HG03342 (cell line): ENCODE measurements at regions not wholly inside any gene's neighbourhood (a gene's known extent, or its start where the extent isn't known, plus 50 kb on each side); places are given as distances from the start of the nearest gene placed in this dataset.
"Not testable (repeated sequence)": the region's sequence is repeated elsewhere in the genome, so short reads cannot be mapped to it uniquely, and the experiment has no call there.

ENCODE experiments used
- ATAC-seq: cut with Tn5 transposase; IDR thresholded peaks from one replicate; pipeline ENCODE4 v1.9.1; 2021; ENCODE audit warnings: mild to moderate bottlenecking, moderate library complexity; ENCODE audit not compliant: unreplicated experiment

GRCh38 chr7:66456431-66456830, 172.2 kb upstream of the KCTD7 start:
- not testable (repeated sequence) for ATAC-seq

DNA sequence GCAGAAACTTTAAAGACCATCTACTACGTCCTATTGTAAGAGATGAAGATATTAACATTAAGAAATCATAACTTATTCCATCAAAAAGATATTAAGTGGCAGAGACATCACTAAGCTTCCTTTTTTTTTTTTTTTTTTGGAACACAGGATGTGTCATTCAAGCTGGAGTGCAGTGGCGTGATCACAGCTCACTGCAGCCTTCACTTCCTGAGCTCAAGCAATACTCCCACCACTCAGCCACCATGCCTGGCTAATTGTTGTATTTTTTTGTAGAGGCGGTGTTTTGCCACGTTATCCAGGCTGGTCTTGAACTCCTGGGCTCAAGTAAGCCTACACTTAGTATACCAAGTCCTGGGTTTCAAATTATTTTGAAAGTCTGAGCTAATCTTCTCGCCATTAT, 169.7 kb upstream of the KCTD7 start:
- not testable (repeated sequence) for ATAC-seq

GRCh38 chr7:66459783-66460413, 168.8 kb upstream of the KCTD7 start:
- ATAC-seq = not testable (repeated sequence)

DNA sequence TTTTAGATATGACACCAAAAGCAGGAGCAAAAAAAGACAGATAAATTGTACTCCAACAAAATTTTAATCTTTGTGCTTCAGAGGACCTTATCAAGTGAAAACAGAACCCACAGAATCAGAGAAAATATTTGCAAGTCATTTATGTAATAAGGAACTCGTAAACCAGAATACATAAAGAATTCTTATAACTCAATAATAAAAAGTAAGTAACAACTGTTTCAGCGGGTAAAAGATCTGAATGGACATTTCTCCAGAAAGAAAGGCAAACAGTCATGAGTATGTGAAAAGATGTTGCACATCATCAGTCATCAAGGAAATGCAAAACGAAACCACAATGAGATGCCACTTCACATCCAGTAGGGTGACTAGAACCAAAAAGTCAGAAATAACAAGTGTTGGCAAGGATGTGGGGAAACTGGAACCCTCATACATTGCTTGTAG, 167.7 kb upstream of the KCTD7 start:
- no peak for ATAC-seq

DNA sequence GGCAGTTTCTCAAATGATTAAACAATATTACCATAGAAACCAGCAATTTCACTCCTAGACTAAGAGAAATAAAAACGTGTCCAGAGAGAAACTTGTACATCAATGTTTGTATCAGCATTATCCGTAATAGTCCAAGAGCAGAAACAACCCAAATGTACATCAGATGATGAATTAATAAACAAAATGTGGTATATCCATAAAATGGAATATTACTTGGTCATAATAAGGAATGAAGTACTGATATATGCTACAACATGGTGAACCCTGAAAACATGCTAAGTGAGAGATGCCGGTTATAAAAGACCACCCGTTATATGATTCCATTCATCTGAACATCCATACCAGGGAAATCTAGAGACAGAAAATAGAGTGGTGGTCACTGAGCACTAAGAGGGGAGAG, 167.3 kb upstream of the KCTD7 start:
- not testable (repeated sequence) for ATAC-seq

DNA sequence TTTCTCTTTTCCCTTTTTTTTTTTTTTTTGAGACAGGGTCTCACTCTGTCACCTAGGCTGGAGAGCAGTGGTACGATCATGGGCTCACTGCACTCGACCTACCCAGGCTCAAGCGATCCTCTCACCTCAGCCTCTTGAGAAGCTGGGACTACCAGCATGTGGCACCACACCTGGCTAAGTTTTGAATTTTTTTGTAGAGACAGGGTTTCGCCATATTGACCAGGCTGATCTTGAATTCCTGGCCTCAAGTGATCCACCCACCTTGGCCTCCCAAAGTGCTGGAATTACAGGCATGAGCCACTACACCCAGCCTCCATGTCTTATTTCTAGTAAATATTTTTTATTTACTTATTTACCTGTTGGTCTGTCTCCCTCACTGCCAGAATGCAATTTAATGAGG, 165.8 kb upstream of the KCTD7 start:
- ATAC-seq = not testable (repeated sequence)

GRCh38 chr7:66464059-66464458, 164.6 kb upstream of the KCTD7 start:
- no peak for ATAC-seq

- no peak for ATAC-seq
These were observed 162.5 kb upstream of the KCTD7 start for GRCh38 chr7:66466081-66466600.

DNA sequence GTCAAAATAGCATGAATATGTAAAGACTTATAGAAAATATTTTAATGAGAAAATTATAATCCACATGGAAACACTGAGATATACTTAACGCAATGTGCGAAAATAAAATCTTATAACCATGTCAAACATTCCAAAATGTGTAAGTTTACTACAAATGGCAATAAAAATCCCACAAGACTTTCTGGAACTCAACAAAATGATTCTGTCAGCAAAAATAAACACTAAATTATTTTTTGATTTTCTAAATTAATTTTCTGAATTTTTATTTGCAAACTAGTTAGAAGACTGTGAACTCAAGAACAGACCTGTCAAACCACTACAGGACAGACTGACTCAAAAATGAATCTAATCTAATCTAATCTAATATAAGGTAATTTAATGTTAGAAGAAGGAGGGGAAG, 160.8 kb upstream of the KCTD7 start:
- ATAC-seq = no peak

DNA sequence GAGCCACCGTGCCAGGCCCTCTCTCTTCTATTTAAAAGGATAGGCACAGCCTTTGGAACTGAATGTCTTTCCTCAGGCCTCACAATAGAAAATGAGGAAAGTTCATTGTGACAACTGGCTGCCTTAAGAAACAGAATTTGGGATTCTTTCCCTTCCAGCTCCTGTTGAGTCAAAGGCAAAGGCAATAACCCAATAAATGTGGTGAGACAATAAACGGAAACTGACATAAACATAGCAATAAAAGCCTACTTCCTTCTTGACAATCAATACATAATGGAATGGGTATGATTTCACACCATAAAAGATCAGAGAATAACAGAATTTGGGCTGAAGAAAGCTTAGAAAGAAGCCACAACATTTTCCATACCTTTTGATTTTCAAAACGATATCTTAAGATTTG, 155.6 kb upstream of the KCTD7 start:
- not testable (repeated sequence) for ATAC-seq

DNA sequence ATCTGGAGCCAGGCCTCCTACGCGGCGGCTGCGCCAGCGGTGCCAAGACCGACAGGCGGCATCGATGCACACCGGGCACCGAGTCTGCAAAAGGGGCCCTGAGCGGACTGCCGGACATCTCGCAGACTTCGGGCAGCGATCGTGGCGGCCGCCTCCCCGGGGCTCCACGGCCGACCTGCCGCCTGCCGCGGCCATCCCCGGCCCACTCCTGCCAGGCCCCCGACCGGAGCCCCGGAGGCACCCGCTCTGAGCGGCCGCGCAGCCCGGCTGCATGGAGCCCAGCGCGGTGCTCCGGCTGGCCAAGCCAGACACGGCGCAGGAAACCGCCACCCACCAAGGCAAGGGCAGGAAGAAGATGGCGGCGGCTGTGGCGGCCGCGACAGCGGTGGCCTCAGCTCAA, 154.2 kb upstream of the KCTD7 start:
- no peak for ATAC-seq

GRCh38 chr7:66476056-66476455, 152.6 kb upstream of the KCTD7 start:
- not testable (repeated sequence) for ATAC-seq

DNA sequence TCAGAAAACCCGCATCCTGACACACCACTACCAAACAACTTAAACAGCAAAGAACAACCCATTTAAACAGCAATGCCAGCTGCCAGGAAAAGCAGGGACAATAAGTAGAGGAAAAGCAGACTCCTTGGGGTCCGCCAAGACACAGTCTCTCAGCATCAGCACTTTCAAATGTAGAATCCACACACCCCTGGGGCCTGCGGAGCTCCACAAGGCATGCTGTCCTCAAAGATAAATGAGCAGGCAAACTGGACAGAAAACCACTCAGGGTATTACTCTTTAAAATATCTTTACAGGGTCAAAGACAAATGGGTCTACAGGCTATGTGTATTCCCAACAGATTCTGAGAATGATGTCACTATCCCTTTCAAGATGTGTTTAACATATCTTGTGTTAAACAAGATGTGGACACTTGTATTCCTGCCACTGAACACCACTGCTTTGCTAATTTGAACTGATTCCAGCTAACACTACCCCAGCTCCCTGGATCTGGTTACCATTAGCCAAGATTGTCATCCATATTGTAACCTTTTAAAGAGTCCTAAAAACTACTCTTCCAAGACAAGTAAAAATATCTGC, 150.8 kb upstream of the KCTD7 start:
- not testable (repeated sequence) for ATAC-seq

DNA sequence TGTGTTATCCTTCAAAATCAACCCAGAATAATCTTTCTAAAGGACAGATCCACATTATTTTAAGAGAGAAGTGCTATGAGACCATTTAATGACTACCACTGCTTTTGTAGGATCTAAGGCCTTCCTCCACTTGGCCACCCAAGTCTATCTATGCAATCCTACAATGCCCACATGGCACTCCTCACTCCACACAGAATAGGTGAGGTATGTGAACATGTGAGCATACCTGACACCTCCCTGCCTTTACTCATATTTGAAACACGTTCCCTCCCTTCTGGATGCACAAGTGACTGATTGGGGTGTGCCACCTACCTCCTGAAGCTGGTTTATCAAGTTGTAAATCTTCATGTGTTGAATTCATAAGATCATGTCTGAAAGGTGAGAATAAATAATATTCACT, 147.5 kb upstream of the KCTD7 start:
- ATAC-seq = not testable (repeated sequence)

GRCh38 chr7:66489065-66489464, 139.6 kb upstream of the KCTD7 start:
- not testable (repeated sequence) for ATAC-seq

GRCh38 chr7:66489741-66490140, 138.9 kb upstream of the KCTD7 start:
- ATAC-seq = not testable (repeated sequence)

GRCh38 chr7:66490979-66491378, 137.7 kb upstream of the KCTD7 start:
- not testable (repeated sequence) for ATAC-seq

GRCh38 chr7:66492405-66492804, 136.3 kb upstream of the KCTD7 start:
- not testable (repeated sequence) for ATAC-seq

DNA sequence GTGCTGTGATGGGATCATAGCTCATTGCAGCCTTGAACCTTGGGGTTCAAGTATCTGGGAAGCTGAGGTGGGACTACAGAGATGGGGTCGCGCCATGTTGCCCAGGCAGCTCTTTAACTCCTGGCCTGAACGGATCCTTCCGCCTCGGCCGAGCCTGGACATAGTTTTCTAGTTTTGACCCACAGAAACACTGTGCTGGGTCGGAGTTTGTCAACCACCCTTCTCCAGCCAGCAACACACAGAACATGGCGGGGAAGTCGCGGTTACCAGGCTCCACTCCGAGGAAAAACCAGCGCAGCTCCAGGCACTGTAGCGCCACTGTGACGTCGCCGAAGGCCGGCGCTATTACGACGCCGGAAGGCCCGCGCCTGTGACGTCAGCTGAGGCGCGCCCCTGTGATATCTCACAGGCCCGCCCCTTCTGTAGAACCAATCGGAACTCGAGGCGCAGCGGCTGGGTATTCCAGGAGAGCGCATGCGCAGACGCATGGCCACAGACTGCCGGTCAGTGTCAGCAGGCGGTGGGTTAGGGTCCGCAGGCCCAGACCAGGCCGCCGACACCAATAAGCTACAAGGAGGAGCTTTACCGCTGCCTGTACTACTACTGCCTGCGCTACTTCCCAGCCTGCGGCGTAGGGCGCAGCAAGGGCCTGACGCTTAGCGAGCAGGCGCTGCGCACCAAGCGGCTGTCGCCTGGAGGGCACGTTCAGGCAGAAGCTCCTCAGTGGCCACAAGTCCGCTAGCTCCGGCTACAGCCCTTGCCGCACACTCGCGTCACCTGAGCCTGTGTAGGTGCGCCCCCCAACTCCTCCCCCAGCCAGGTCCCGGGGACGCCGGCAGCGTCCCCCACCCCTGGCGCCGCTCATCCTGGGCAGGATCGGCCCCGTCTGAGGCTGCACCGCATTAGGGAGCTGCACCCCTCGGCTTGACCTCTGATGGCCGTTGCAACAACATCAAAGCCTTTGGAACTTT, 135.2 kb upstream of the KCTD7 start:
- peak; percentile 99 for ATAC-seq

DNA sequence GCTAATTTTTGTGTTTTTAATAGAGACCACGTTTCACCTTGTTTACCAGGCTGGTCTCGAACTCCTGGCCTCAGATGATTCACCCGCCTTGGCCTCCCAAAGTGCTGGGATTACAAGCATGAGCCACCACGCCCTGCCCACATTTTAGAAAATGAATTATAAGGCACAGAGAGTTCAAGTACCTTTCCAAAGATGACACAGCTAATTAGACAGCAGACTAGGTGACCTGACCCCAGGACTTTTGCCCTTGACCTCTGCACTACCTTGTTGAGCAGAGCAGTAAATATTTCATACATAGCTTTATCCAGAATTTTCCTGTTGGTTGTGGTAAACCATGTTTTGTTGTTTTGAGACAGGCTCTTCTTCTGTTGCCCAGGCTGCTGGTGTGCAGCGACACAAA, 131.3 kb upstream of the KCTD7 start:
- ATAC-seq = no peak

DNA sequence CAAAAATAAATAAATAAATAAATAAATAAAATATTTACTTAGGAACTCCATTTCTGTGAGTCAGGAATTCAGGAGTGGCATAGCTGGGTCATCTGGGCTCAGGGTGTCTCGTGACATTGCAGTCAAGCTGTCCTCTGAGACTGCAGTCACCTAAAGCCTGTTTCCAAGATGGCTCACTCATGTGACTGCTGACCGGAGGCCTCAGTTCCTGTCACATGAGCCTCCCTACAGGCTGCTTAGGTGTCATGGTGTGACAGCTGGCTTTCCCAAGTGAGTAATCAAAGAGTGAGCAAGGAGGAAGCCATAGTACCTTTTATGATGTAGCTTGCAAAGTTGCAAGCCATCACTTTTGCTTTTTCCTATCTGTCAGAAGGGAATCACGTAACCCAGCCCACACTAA, 128.6 kb upstream of the KCTD7 start:
- ATAC-seq = no peak
